ENCODE measurements at regions not wholly inside any gene's neighbourhood (a gene's known extent, or its start where the extent isn't known, plus 50 kb on each side); places are given as distances from the start of the nearest gene placed in this dataset.

GRCh38 chr1:4530166-4530785, 124.1 kb upstream of the AJAP1 start:
- DNase-seq (ENCODE audit: low read depth, low spot score), result no peak
- intact Hi-C loops (cut with micrococcal nuclease), result no loop called here
- no peaks in the 10 kb centered on the region for H3K79me2 ChIP-seq (ENCODE audit: control insufficient read depth, insufficient read depth, low read length)
- H3K4me1 ChIP-seq (ENCODE audit: control insufficient read depth, extremely low read depth, insufficient read depth, low read length), result no peaks in the 10 kb centered on the region
- peaks cover 2% of the 10 kb centered on the region for H3K9me3 ChIP-seq (replicated peaks; ENCODE audit: control insufficient read depth, insufficient read depth, low read length)
- no peaks in the 10 kb centered on the region for H4K20me1 ChIP-seq (replicated peaks; ENCODE audit: control insufficient read depth, extremely low read depth, insufficient read depth, low read length)
- no peak for FAIRE-seq
- no peaks in the 10 kb centered on the region for H3K9me1 ChIP-seq (replicated peaks; ENCODE audit: control insufficient read depth, extremely low read depth, insufficient read depth, low read length)
- H3K27me3 ChIP-seq (ENCODE audit: control insufficient read depth in 2 of 2, insufficient read depth in 2 of 2, low read length in 2 of 2), result no peaks in the 10 kb centered on the region
- H3K36me3 ChIP-seq (ENCODE audit: control insufficient read depth in 2 of 2, extremely low read depth in 1 of 2, insufficient read depth in 2 of 2, low read length in 2 of 2), result no peaks in the 10 kb centered on the region
- no peak overlapping the region for H2AFZ ChIP-seq (ENCODE audit: low read depth, low read length)
- ChIA-PET POLR2A (no interaction called here), CTCF (no interaction called here)
- H3K4me2 ChIP-seq (ENCODE audit: insufficient read depth, low read length), result no peak overlapping the region
- TF ChIP-seq POLR2A (IDR thresholded peaks at IDR 0.05; ENCODE audit: low read depth, low read length) (no peak), MYC (IDR thresholded peaks at IDR 0.05; ENCODE audit: low read depth, low read length) (no peak), MAX (IDR thresholded peaks at IDR 0.05; ENCODE audit: insufficient read depth, insufficient read length) (no peak), CTCF (IDR thresholded peaks at IDR 0.05; ENCODE audit: extremely low read depth in 1 of 2, insufficient read depth in 1 of 2, low read depth in 1 of 2, low read length in 2 of 2) (no peak), GATA2 (IDR thresholded peaks at IDR 0.05; ENCODE audit: insufficient read depth, insufficient read length, low read depth, low read length) (no peak), POLR2AphosphoS5 (IDR thresholded peaks at IDR 0.05; ENCODE audit: insufficient read depth, low read depth, low read length) (no peak), JUN (IDR thresholded peaks at IDR 0.05; ENCODE audit: borderline replicate concordance, insufficient read depth, insufficient read length, low read depth) (no peak), EZH2 (IDR thresholded peaks at IDR 0.05; ENCODE audit: borderline replicate concordance, low read depth, low read length, severe bottlenecking) (no peak), FOS (IDR thresholded peaks at IDR 0.05; ENCODE audit: borderline replicate concordance, insufficient read depth, low read length) (no peak)
- H3K4me3 ChIP-seq (replicated peaks in 1 of 3; ENCODE audit: insufficient read depth in 1 of 3, low read depth in 1 of 3, low read length in 3 of 3), result no peak overlapping the region
- H3K9ac ChIP-seq (replicated peaks; ENCODE audit: extremely low read depth, insufficient read depth, low read length), result no peak overlapping the region
- no peak overlapping the region for H3K27ac ChIP-seq (ENCODE audit: insufficient read depth, low read depth, low read length)
- dilution Hi-C loops (cut with MboI; ENCODE audit: extremely low pct_ligation_motif_present, low sequenced_read_pairs), result no loop called here
- BruUV-seq (replicated peaks), result no TSS peak
